Activated T-helper 2 cell treated with anti-CD3 and anti-CD28 coated beads, Interferon-gamma antibody, Interleukin-2, Interleukin-4, amounts not matched to agents 10 μg/mL and 5 μg/mL and 100 μg/mL, durations not matched to agents 14 hours and 24 hours and 36 hours (primary cell): ENCODE measurements at regions not wholly inside any gene's neighbourhood (a gene's known extent, or its start where the extent isn't known, plus 50 kb on each side); places are given as distances from the start of the nearest gene placed in this dataset.
"Not testable (repeated sequence)": the region's sequence is repeated elsewhere in the genome, so short reads cannot be mapped to it uniquely, and the experiment has no call there.

Experiments
- DNase-seq: peaks from one replicate; pipeline ENCODE4 v3.0.0; 2021; ENCODE audit warnings: low spot score
- H3K27ac Mint-ChIP-seq: one replicate; pipeline ENCODE4 v1.8.0; 2021; ENCODE audit warnings: mixed read lengths
- H3K27me3 Mint-ChIP-seq: one replicate; pipeline ENCODE4 v1.8.0; 2021; ENCODE audit warnings: low read depth, mixed read lengths
- H3K36me3 Mint-ChIP-seq: one replicate; pipeline ENCODE4 v1.8.0; 2021; ENCODE audit warnings: low read depth, mixed read lengths
- H3K4me1 Mint-ChIP-seq: one replicate; pipeline ENCODE4 v1.8.0; 2021; ENCODE audit warnings: low read depth, mixed read lengths
- H3K4me3 Mint-ChIP-seq: one replicate; pipeline ENCODE4 v1.8.0; 2021; ENCODE audit warnings: low read depth, mild to moderate bottlenecking, moderate library complexity, mixed read lengths
- H3K9me3 Mint-ChIP-seq: one replicate; pipeline ENCODE4 v1.8.0; 2021; ENCODE audit warnings: mixed read lengths
- intact Hi-C: fragments of 100-400 bp; cut with micrococcal nuclease; formaldehyde crosslinking; loops from one replicate; pipeline ENCODE4 v1.15.1; 2023

GRCh38 chr10:8312079-8312478, 257.6 kb downstream of the GATA3 start:
- H3K9me3 Mint-ChIP-seq = peaks cover 24% of the 10 kb centered on the region
- H3K27me3 Mint-ChIP-seq = no peaks in the 10 kb centered on the region
- no peak overlapping the region for H3K4me3 Mint-ChIP-seq
- intact Hi-C loops = no loop called here
- H3K36me3 Mint-ChIP-seq = peaks cover 40% of the 10 kb centered on the region
- peak overlapping the region; percentile 66 for H3K27ac Mint-ChIP-seq
- peaks cover 60% of the 10 kb centered on the region for H3K4me1 Mint-ChIP-seq
- DNase-seq = no peak

DNA sequence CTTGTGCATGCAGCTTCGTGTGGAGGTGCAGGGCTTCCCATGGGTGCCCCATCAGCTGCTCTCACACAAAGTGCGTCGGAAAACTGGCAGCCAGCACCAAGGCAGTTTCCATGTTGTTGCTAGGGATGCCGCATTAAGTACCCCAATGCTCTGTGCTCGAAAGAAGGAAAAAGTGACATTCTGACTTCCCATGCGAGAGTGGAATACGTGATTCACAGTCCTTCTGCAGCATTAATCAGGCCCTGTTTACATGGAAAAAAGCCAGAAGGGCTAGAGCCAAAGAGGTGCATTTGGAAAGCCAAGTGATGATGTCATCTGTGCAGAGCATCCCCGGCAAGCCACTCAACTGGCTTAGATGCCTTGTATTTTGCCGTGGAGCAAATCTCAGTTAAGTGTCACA, 258.3 kb downstream of the GATA3 start:
- intact Hi-C loops = no loop called here
- H3K4me1 Mint-ChIP-seq = peaks cover 53% of the 10 kb centered on the region
- peaks cover 44% of the 10 kb centered on the region for H3K36me3 Mint-ChIP-seq
- no peak for DNase-seq
- H3K27me3 Mint-ChIP-seq = no peaks in the 10 kb centered on the region
- H3K27ac Mint-ChIP-seq = peak overlapping the region; percentile 83
- no peak overlapping the region for H3K4me3 Mint-ChIP-seq
- peaks cover 24% of the 10 kb centered on the region for H3K9me3 Mint-ChIP-seq

- H3K4me3 Mint-ChIP-seq = no peak overlapping the region
- peaks cover 55% of the 10 kb centered on the region for H3K4me1 Mint-ChIP-seq
- intact Hi-C loops = loop anchor here (2.0 kb wide), 2 partner anchors 16 to 178 kb away; no protein-coding TSS in a partner anchor
- no peak for DNase-seq
- peaks cover 53% of the 10 kb centered on the region for H3K36me3 Mint-ChIP-seq
- H3K27me3 Mint-ChIP-seq = no peaks in the 10 kb centered on the region
- peaks cover 29% of the 10 kb centered on the region for H3K9me3 Mint-ChIP-seq
- peak overlapping the region; percentile 74 for H3K27ac Mint-ChIP-seq
These were observed 260.0 kb downstream of the GATA3 start for GRCh38 chr10:8314486-8314885.

DNA sequence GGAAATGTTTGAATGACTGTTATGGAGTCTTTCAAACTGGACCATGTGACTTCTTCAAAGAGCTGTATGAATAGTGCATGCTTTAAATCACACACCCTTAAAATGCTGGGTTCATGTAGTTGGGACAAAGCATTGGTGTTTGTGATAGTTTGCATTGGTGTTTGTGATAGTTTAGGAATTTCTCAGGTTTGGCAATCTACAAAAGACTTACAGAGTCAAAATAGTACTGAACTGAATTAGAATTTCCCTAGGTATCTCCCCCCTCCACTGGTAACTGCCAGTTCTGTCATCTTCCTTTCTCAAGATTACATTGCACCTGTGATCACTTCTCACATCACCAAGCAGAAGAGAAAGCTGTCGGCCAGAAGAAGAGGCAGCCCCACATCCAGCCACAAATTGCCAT, 261.1 kb downstream of the GATA3 start:
- Mint-ChIP-seq H3K4me1 (peaks cover 64% of the 10 kb centered on the region), H3K9me3 (peaks cover 39% of the 10 kb centered on the region), H3K27ac (peak overlapping the region; percentile 70), H3K27me3 (no peaks in the 10 kb centered on the region), H3K36me3 (peaks cover 62% of the 10 kb centered on the region), H3K4me3 (no peak overlapping the region)
- intact Hi-C loops = loop anchor here (1.0 to 2.0 kb wide), 4 partner anchors 10 to 179 kb away; no protein-coding TSS in a partner anchor
- DNase-seq = no peak

DNA sequence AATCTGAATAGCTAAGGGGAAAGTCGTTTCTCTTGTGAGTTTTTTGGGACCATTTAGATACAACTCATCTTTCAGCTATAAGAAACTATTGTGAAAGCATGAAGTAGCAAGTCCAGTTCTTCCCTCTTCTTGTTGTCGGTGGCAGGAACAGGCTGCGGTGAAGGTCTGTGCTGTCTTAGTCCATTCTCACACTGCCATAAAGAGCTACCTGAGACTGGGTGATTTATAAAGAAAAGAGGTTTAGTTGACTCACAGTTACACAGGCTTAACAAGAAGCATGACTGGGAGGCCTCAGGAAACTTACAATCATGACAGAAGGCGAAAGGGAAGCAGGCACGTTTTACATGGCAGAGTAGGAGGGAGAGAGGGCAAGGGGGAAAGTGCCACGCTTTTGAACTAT, 261.8 kb downstream of the GATA3 start:
- intact Hi-C loops = no loop called here
- Mint-ChIP-seq H3K27ac (peak overlapping the region; percentile 70), H3K27me3 (no peaks in the 10 kb centered on the region), H3K9me3 (peaks cover 39% of the 10 kb centered on the region), H3K4me1 (peaks cover 60% of the 10 kb centered on the region), H3K36me3 (peaks cover 58% of the 10 kb centered on the region), H3K4me3 (no peak overlapping the region)
- DNase-seq = no peak

DNA sequence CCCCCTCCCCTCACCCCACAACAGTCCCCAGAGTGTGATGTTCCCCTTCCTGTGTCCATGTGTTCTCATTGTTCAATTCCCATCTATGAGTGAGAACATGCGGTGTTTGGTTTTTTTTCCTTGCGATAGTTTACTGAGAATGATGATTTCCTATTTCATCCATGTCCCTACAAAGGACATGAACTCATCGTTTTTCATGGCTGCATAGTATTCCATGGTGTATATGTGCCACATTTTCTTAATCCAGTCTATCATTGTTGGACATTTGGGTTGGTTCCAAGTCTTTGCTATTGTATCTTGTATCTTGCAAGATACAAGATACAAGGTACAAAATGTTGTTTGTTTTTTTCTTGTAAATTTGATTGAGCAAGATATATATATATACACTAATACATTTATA, 263.9 kb downstream of the GATA3 start:
- intact Hi-C loops, H3K27ac Mint-ChIP-seq, H3K4me3 Mint-ChIP-seq, H3K27me3 Mint-ChIP-seq, DNase-seq: not testable (repeated sequence)
- Mint-ChIP-seq H3K36me3 (peaks cover 49% of the 10 kb centered on the region), H3K4me1 (peaks cover 53% of the 10 kb centered on the region), H3K9me3 (peaks cover 34% of the 10 kb centered on the region)

GRCh38 chr10:8318956-8319355, 264.5 kb downstream of the GATA3 start:
- intact Hi-C loops = no loop called here
- Mint-ChIP-seq H3K36me3 (peaks cover 45% of the 10 kb centered on the region), H3K27ac (no peak overlapping the region), H3K4me3 (no peak overlapping the region), H3K9me3 (peaks cover 34% of the 10 kb centered on the region), H3K27me3 (no peaks in the 10 kb centered on the region), H3K4me1 (peaks cover 53% of the 10 kb centered on the region)
- DNase-seq = no peak

DNA sequence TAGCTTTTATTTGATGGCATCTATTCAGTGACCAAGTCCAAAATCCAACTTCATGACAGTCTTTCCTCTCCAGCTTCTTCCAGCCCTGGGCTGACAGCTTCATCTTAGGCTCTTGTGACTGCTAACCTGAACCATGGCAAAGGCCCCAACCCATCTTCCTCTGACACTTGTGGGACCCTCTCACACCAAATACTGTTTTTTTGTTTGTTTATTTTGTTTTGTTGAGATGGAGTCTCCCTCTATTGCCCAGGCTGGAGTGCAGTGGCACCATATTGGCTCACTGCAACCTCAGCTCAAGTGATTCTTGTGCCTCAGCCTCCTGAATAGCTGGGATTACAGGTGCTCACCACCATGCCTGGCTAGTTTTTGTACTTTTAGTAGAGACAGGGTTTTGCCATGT, 265.2 kb downstream of the GATA3 start:
- Mint-ChIP-seq H3K4me3 (no peak overlapping the region), H3K4me1 (peaks cover 54% of the 10 kb centered on the region), H3K27ac (no peak overlapping the region), H3K9me3 (peaks cover 28% of the 10 kb centered on the region), H3K36me3 (peaks cover 41% of the 10 kb centered on the region), H3K27me3 (no peaks in the 10 kb centered on the region)
- DNase-seq = no peak
- intact Hi-C loops = no loop called here

GRCh38 chr10:8321990-8322389, 267.5 kb downstream of the GATA3 start:
- H3K9me3 Mint-ChIP-seq = peaks cover 18% of the 10 kb centered on the region
- no peak for DNase-seq
- peaks cover 56% of the 10 kb centered on the region for H3K4me1 Mint-ChIP-seq
- H3K27ac Mint-ChIP-seq = no peak overlapping the region
- H3K36me3 Mint-ChIP-seq = peaks cover 23% of the 10 kb centered on the region
- no peak overlapping the region for H3K4me3 Mint-ChIP-seq
- no peaks in the 10 kb centered on the region for H3K27me3 Mint-ChIP-seq
- intact Hi-C loops = no loop called here

DNA sequence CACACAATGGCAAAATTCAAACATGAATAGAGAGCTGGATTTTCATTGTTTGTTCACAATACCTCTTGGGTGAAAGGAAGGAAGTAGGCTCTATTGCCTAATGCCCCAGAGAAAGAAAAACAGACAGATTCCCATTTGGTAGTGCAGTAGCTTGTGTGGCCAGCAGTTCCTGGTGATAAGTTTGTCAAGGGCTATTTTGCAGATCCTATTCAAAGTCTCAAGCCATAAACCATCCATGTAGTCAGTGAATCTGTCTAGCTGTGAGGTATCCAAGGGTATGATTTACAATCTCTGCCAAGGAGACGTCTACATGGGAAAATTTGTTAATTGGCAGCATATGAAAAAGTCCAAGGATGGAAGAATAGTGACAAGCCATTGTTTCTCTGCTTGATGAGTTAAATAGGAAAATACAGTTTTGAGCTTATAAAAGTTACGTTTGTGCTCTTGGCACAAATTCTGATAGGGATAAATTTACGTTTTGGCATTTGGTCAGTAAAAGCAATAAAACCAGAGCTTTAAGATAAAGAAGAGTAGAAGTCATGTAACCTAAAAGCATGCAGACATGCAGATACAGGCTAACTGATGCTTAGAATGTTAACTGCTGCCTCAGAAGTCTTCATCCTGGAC, 269.1 kb downstream of the GATA3 start:
- peaks cover 70% of the 10 kb centered on the region for H3K4me1 Mint-ChIP-seq
- no peaks in the 10 kb centered on the region for H3K27me3 Mint-ChIP-seq
- H3K27ac Mint-ChIP-seq = peak overlapping the region; percentile 39
- intact Hi-C loops = loop anchor here (2.0 kb wide), 6 partner anchors 79 to 695 kb away; no protein-coding TSS in a partner anchor
- peaks cover 14% of the 10 kb centered on the region for H3K9me3 Mint-ChIP-seq
- H3K36me3 Mint-ChIP-seq = peaks cover 16% of the 10 kb centered on the region
- DNase-seq = no peak
- H3K4me3 Mint-ChIP-seq = no peak overlapping the region

- Mint-ChIP-seq H3K4me1 (peaks cover 78% of the 10 kb centered on the region), H3K9me3 (peaks cover 7% of the 10 kb centered on the region), H3K36me3 (peaks cover 15% of the 10 kb centered on the region), H3K27me3 (no peaks in the 10 kb centered on the region), H3K4me3 (peak overlapping the region; percentile 40), H3K27ac (peak overlapping the region; percentile 93)
- intact Hi-C loops = loop anchor here (1.0 to 5.0 kb wide), 15 partner anchors 10 to 766 kb away; no protein-coding TSS in a partner anchor
- DNase-seq = peak; percentile 42
These were observed 270.8 kb downstream of the GATA3 start for GRCh38 chr10:8325024-8325980.

- peak overlapping the region; percentile 93 for H3K27ac Mint-ChIP-seq
- no peaks in the 10 kb centered on the region for H3K27me3 Mint-ChIP-seq
- H3K4me1 Mint-ChIP-seq = peaks cover 84% of the 10 kb centered on the region
- intact Hi-C loops = loop anchor here (5.0 kb wide), 1 partner anchor 251 kb away; no protein-coding TSS in a partner anchor
- H3K4me3 Mint-ChIP-seq = peak overlapping the region; percentile 50
- no peaks in the 10 kb centered on the region for H3K9me3 Mint-ChIP-seq
- no peak for DNase-seq
- H3K36me3 Mint-ChIP-seq = peaks cover 18% of the 10 kb centered on the region
These were observed 272.1 kb downstream of the GATA3 start for GRCh38 chr10:8326396-8327139.
